Mesothelial cell of epicardium (in vitro differentiated cells): ENCODE measurements at regions not wholly inside any gene's neighbourhood (a gene's known extent, or its start where the extent isn't known, plus 50 kb on each side); places are given as distances from the start of the nearest gene placed in this dataset.

Experiments used
- DNase-seq, 2 experiments: peaks; one replicate each; pipeline ENCODE4 v3.0.0; 2021; ENCODE audit warnings: low spot score in 2 of 2; ENCODE audit not compliant: unreplicated experiment in 2 of 2
- H3K27ac Mint-ChIP-seq: 2 replicates; pipeline ENCODE4 v1.8.0; 2021; ENCODE audit warnings: mixed read lengths
- H3K27me3 Mint-ChIP-seq: 2 replicates; pipeline ENCODE4 v1.8.0; 2021; ENCODE audit warnings: low read depth, mixed read lengths
- H3K36me3 Mint-ChIP-seq: 2 replicates; pipeline ENCODE4 v1.8.0; 2021; ENCODE audit warnings: mixed read lengths
- H3K4me1 Mint-ChIP-seq: 2 replicates; pipeline ENCODE4 v1.8.0; 2021; ENCODE audit warnings: mixed read lengths
- H3K4me3 Mint-ChIP-seq: 2 replicates; pipeline ENCODE4 v1.8.0; 2021; ENCODE audit warnings: mild to moderate bottlenecking, moderate library complexity, mixed read lengths
- H3K9me3 Mint-ChIP-seq: 2 replicates; pipeline ENCODE4 v1.8.0; 2021; ENCODE audit warnings: mixed read lengths
- CTCF ChIP-seq: fragments of 200-600 bp; sonication (generic); IDR thresholded peaks from one replicate; pipeline ENCODE4 v1.5.0; 2021; ENCODE audit warnings: antibody characterized with exemption; ENCODE audit not compliant: unreplicated experiment

GRCh38 chr1:201702936-201703335, 126.0 kb upstream of the IPO9 start:
- H3K36me3 Mint-ChIP-seq = peaks cover 7% of the 10 kb centered on the region
- no peak for DNase-seq
- H3K4me3 Mint-ChIP-seq = no peak overlapping the region
- H3K4me1 Mint-ChIP-seq = peaks cover 11% of the 10 kb centered on the region
- H3K27me3 Mint-ChIP-seq = no peaks in the 10 kb centered on the region
- no peak for TF ChIP-seq CTCF
- H3K9me3 Mint-ChIP-seq = peaks cover 6% of the 10 kb centered on the region
- peak overlapping the region; percentile 59 for H3K27ac Mint-ChIP-seq

GRCh38 chr1:201703621-201704438, 125.1 kb upstream of the IPO9 start:
- TF ChIP-seq CTCF = peak; percentile 98
- Mint-ChIP-seq H3K27me3 (no peaks in the 10 kb centered on the region), H3K36me3 (peaks cover 7% of the 10 kb centered on the region), H3K27ac (peak overlapping the region; percentile 56), H3K4me3 (no peak overlapping the region), H3K9me3 (peaks cover 6% of the 10 kb centered on the region), H3K4me1 (peaks cover 11% of the 10 kb centered on the region)
- DNase-seq = peak; percentile 76 to 91

- Mint-ChIP-seq H3K27ac (no peak overlapping the region), H3K27me3 (no peaks in the 10 kb centered on the region), H3K36me3 (peaks cover 6% of the 10 kb centered on the region)
Observed at GRCh38 chr1:201704439-201704792, 124.5 kb upstream of the IPO9 start.

GRCh38 chr1:201705389-201705788, 123.6 kb upstream of the IPO9 start:
- DNase-seq = no peak
- peaks cover 6% of the 10 kb centered on the region for H3K9me3 Mint-ChIP-seq
- H3K27ac Mint-ChIP-seq = no peak overlapping the region
- no peaks in the 10 kb centered on the region for H3K27me3 Mint-ChIP-seq
- H3K4me3 Mint-ChIP-seq = no peak overlapping the region
- H3K36me3 Mint-ChIP-seq = no peaks in the 10 kb centered on the region
- no peak for TF ChIP-seq CTCF
- H3K4me1 Mint-ChIP-seq = peaks cover 15% of the 10 kb centered on the region

More at GRCh38 chr1:201704439-201704792, 124.5 kb upstream of the IPO9 start:
- peak; percentile 64 for TF ChIP-seq CTCF
- peaks cover 11% of the 10 kb centered on the region for H3K4me1 Mint-ChIP-seq
- H3K9me3 Mint-ChIP-seq = peaks cover 6% of the 10 kb centered on the region
- DNase-seq = no peak
- H3K4me3 Mint-ChIP-seq = no peak overlapping the region

- Mint-ChIP-seq H3K36me3 (no peaks in the 10 kb centered on the region), H3K4me3 (no peak overlapping the region), H3K27me3 (no peaks in the 10 kb centered on the region), H3K4me1 (peaks cover 15% of the 10 kb centered on the region), H3K27ac (no peak overlapping the region), H3K9me3 (peaks cover 6% of the 10 kb centered on the region)
- no peak for TF ChIP-seq CTCF
- no peak for DNase-seq
Observed at GRCh38 chr1:201706109-201706508, 122.8 kb upstream of the IPO9 start.

- peaks cover under 1% of the 10 kb centered on the region for H3K9me3 Mint-ChIP-seq
- no peak overlapping the region for H3K4me3 Mint-ChIP-seq
- no peak for DNase-seq
- H3K27ac Mint-ChIP-seq = no peak overlapping the region
- no peak for TF ChIP-seq CTCF
- H3K4me1 Mint-ChIP-seq = peaks cover 18% of the 10 kb centered on the region
- no peaks in the 10 kb centered on the region for H3K27me3 Mint-ChIP-seq
- no peaks in the 10 kb centered on the region for H3K36me3 Mint-ChIP-seq
Observed at GRCh38 chr1:201707027-201707426, 121.9 kb upstream of the IPO9 start.
